ENCODE measurements at regions not wholly inside any gene's neighbourhood (a gene's known extent, or its start where the extent isn't known, plus 50 kb on each side); places are given as distances from the start of the nearest gene placed in this dataset.
"Not testable (repeated sequence)": the region's sequence is repeated elsewhere in the genome, so short reads cannot be mapped to it uniquely, and the experiment has no call there.

DNA sequence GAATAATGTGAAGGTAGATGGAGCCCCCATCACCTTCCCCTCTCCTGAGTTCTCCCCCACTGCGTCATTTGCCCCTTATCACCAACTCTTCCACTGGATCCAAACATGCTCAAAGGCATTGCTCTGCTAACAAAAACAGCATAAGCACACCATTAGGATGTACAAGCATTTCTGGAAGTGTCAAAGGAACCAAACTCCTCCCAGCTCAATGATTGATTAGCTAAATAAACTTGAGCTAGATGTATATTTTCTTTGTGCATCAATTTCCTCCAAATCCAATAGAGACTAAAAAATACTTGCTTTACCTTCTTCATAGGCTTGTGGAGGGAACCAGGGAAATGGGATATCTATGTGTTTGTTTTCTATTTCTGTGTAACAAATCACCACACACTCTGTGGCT, 248.4 kb upstream of the JARID2 start:
- no peak for DNase-seq

- DNase-seq, result no peak
These were observed 246.8 kb upstream of the JARID2 start for GRCh38 chr6:14999106-14999505.

DNA sequence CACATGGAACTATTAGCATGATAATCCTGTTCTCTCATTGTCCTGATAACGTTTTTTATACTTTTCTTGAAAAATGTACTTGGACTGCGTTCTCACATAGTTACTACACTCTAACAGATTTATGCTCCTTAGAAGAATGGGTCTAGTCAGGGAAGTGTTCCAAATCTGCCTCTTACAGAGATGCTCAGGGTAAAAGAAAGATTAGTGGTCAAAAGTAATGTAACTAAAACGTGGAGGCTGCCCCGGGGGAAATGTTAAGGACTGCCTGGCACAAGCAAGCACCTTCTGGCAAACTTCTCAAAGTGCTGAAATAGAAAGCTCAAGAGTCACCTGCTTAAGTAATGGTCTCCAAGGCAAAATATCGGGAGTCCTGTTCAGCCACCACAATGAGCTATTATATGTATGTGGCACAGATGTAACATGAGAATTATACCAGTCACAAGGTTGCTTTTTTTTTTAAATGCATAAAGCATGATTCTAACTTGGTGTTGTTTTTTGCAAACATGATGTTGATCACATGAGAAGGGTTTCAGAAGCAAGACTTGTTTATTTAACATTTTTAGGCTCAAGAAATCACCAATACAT, 244.5 kb upstream of the JARID2 start:
- no peak for DNase-seq

DNA sequence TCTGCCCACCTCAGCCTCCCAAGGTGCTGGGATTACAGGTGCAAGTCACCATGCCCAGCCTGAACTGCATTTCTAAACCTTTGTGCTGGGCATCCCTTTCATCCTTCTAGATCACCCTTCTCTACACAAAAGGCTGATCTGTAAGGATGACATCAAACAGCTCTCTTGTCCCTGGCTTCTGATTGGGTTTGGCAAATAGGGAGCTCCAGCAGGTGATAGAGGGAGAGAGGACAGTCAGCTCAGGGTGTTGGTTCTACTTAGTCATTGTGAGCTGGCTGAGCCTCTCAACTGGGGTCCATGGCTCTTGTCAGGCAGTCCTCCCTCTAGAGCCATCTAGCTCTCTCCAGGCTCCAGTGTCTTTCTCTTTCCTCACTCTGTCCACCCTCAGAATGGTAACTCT, 237.6 kb upstream of the JARID2 start:
- no peak for DNase-seq

GRCh38 chr6:15014958-15015357, 230.9 kb upstream of the JARID2 start:
- no peak for DNase-seq

- DNase-seq, result no peak
These were observed 229.1 kb upstream of the JARID2 start for GRCh38 chr6:15016813-15017212.

DNA sequence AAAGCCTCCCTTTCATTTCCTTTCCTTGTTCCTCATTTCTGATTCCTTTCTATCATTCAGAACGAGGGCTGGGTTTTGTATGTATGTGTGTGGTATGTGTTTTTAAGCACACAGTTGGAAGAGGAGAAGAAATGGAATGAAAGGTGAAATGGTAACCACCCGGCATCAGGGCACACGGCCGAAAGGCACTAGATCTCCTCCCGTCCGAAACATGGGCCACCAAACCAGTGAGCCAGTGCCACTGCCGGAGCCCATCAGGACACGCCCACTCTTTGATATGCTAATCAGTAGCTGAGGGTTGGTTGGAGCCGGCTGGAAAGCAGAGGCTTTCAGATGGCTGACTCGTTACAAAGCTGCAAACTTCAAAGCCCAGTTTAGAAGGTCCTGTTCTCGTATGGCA, 228.6 kb upstream of the JARID2 start:
- DNase-seq, result peak; percentile 51 to 60 (median 53)

- no peak for DNase-seq
These were observed 228.1 kb upstream of the JARID2 start for GRCh38 chr6:15017803-15018202.

GRCh38 chr6:15020119-15020770, 225.6 kb upstream of the JARID2 start:
- DNase-seq, result peak in 1 of 3 donors; percentile 32

DNA sequence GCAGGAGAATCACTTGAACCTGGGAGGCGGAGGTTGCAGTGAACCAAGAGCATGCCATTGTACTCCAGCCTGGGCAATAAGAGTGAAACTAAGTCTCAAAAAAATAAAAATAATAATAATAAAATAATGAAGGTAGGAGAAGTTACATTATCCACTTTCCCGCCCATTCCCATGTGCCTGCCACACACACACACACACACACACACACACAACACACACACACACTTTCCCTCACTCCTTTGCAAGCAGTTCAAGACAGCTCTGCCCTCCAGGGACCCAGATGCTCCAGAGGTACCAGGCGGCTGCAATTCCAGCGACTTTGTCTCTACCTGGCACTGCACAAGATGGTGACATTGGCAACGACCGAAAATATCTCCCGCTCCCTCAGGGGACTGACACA, 224.8 kb upstream of the JARID2 start:
- DNase-seq, result no peak

DNA sequence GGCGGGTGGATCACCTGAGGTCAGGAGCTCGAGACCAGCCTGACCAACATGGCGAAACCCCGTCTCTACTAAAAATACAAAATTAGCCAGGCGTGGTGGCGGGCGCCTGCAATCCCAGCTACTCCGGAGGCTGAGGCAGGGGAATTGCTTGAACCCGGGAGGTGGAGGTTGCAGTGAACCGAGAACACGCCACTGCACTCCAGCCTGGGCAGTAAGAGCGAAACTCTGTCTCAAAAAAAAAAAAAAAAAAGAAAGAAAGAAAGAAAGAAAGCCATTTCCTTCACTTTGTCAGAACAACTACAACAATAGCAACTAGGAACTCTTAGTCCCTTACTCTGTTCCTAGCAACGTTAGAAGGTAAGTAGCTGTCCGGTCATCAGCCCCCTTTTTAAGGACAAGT, 222.9 kb upstream of the JARID2 start:
- not testable (repeated sequence) for DNase-seq

DNA sequence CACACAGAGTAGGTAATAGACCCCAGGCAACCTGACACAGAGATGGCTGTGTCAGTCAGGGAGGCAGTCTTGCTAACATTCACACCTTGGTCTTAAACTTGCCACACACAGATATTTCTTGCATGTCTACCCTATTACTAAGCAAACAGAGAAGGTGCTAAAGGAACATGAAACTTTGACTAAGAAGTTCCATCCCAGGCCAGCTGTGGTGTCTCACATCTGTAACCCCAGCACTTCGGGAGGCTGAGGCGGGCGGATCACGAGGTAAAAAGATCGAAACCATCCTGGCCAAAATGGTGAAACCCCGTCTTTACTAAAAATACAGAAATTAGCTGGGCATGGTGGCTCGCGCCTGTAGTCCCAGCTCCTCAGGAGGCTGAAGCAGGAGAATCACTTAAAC, 222.4 kb upstream of the JARID2 start:
- DNase-seq, result no peak

DNA sequence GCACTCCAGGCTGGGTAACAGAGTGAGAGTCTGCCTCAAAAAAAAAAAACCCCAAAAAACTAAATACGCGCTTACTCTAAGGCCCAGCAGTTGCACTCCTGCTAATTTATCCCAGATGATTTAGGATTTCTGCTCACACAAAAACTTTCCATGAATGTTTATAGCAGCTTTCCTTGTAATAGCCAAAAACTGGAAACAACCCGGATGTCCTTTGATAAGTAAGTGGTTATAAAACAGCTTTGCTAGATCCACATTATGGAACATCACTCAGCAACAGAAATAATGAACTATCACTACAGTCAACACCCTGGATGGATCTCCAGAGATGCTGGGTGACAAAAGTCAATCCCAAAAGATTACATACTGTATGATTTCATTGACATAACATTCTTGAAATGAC, 220.4 kb upstream of the JARID2 start:
- DNase-seq, result no peak

- DNase-seq, result no peak
These were observed 219.0 kb upstream of the JARID2 start for GRCh38 chr6:15026832-15027231.

DNA sequence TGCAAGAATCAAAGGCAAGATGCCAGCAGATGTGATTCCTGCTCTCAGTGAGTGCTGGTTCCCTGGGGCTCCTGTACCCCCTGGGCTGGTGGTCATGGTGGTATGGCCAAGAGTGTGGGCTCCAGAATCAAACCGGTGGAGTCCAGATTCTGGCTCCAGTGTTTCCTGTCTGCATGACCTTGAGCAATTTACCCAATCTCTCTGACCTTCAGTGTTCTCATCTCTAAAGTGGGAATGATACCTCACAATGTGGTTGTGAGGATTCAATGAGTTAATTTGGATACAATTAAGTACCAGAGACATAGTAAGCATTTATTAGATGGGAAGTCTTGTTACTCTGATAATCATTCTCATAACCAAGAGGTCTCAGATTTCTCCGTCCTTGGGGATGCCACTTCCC, 218.4 kb upstream of the JARID2 start:
- no peak for DNase-seq

GRCh38 chr6:15032015-15032414, 213.9 kb upstream of the JARID2 start:
- no peak for DNase-seq

DNA sequence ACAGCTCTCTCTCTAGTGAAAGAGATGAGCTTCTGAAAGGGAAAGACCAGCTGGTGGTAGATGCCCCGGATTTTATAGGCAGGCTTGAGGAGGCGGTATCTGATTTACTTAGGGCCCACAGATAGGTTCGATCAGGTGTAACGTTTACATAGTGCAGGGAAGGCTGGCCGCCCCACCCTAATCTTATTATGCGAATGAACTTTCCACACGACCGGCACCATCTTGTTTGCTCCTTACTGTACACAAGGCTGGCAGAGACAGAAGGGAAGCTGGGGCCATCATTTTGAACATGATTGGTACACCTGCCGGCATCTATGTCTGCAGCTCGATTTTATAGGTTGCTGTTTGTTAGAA, 212.0 kb upstream of the JARID2 start:
- DNase-seq, result no peak

DNA sequence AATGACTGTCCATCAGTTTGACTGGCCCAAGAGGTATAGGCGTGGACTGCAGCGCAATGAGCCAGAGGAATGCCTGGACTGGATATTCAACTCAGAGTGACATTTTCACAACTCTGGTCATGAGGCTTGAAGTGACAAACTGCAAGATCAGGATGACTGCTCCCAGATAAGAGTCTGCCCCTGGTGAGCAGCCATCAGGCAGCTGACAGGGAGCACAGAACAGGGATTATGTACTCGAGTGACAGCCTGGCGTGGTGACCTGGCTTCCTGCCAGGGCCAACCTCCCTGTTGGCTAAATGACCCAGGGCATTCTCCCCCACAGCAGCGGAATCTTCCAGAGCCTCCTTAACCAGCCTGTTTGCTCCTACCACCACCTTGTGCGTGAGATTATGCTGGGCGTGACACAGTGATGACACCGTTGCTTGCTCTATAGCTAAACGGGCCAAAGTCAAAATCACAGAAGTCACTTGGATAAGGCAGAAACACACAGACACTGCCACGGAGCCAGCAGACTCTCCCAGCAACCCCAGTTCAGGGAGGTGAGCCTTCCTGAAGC, 209.1 kb upstream of the JARID2 start:
- peak in 1 of 3 donors; percentile 28 for DNase-seq

- DNase-seq, result no peak
These were observed 208.6 kb upstream of the JARID2 start for GRCh38 chr6:15037253-15037652.

- no peak for DNase-seq
These were observed 207.7 kb upstream of the JARID2 start for GRCh38 chr6:15038013-15038791.

DNA sequence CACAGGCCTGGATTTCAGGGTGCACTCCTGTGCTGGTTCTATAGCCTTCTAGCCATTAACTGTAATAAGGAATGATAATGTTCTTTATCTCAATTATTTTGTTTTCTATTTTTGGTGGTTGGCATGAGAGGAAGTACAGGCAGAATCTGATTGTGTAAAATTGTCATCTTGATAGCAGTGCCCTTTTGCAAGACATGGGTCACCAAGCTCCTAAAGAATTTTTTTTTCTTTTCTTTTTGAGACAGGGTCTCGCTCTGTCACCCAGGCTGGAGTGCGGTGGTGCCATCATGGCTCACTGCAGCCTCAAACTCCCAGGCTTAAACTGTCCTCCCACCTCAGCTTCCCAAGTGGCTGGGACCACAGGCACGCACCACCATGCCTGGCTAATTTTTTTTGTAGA, 206.7 kb upstream of the JARID2 start:
- no peak for DNase-seq

- DNase-seq, result no peak
These were observed 202.9 kb upstream of the JARID2 start for GRCh38 chr6:15042938-15043337.

GRCh38 chr6:15044146-15044882, 201.6 kb upstream of the JARID2 start:
- DNase-seq, result no peak
